MCF 10A (cell line): ENCODE measurements at regions not wholly inside any gene's neighbourhood (a gene's known extent, or its start where the extent isn't known, plus 50 kb on each side); places are given as distances from the start of the nearest gene placed in this dataset.

Experiments
- BruUV-seq: library from RNA; stranded (reverse); fragments of 400-500 nt; replicated peaks from 2 replicates; lab custom pipeline; 2021; lab: Mats Ljungman, UMichigan
- CTCF ChIA-PET: fragments of 300-600 bp; sonication (Branson Sonifier 250); formaldehyde crosslinking; extraction: SDS; loops from one replicate; lab custom pipeline; 2021; ENCODE audit warnings: antibody characterized with exemption, inconsistent platforms; lab: Yijun Ruan, JAX
- POLR2A ChIA-PET: fragments of 300-600, 350-650 bp; sonication (Branson Sonifier 250); formaldehyde crosslinking; extraction: SDS; loops from one replicate; lab custom pipeline; 2020; ENCODE audit warnings: antibody characterized with exemption, inconsistent platforms; lab: Yijun Ruan, JAX
- DNase-seq: peaks from one replicate; pipeline ENCODE4 v3.0.0-alpha.2; 2018; ENCODE audit not compliant: unreplicated experiment
- H3K27ac Mint-ChIP-seq: one replicate; pipeline ENCODE4 v1.8.0; 2022; ENCODE audit warnings: mild to moderate bottlenecking, low read depth, mixed read lengths; ENCODE audit not compliant: unreplicated experiment
- H3K27me3 Mint-ChIP-seq: one replicate; pipeline ENCODE4 v1.8.0; 2022; ENCODE audit warnings: mixed read lengths; ENCODE audit not compliant: insufficient read depth, unreplicated experiment
- H3K36me3 Mint-ChIP-seq: one replicate; pipeline ENCODE4 v1.8.0; 2022; ENCODE audit warnings: mild to moderate bottlenecking, moderate library complexity, mixed read lengths; ENCODE audit not compliant: insufficient read depth, unreplicated experiment
- H3K4me1 Mint-ChIP-seq: one replicate; pipeline ENCODE4 v1.8.0; 2022; ENCODE audit warnings: mixed read lengths; ENCODE audit not compliant: insufficient read depth, unreplicated experiment
- H3K4me3 Mint-ChIP-seq: one replicate; pipeline ENCODE4 v1.8.0; 2022; ENCODE audit warnings: mild to moderate bottlenecking, moderate library complexity, mixed read lengths; ENCODE audit not compliant: unreplicated experiment
- H3K9me3 Mint-ChIP-seq: one replicate; pipeline ENCODE4 v1.8.0; 2022; ENCODE audit warnings: mixed read lengths; ENCODE audit not compliant: unreplicated experiment
- CTCF ChIP-seq: fragments of 200-600 bp; IDR thresholded peaks from one replicate; pipeline ENCODE4 v1.8.0; 2022; ENCODE audit warnings: antibody characterized with exemption, mild to moderate bottlenecking; ENCODE audit not compliant: unreplicated experiment
- intact Hi-C: fragments of 100-400 bp; cut with micrococcal nuclease; formaldehyde crosslinking; loops from 2 replicates; pipeline ENCODE4 v1.14.1; 2022

- Mint-ChIP-seq H3K4me3 (no peak overlapping the region), H3K4me1 (no peaks in the 10 kb centered on the region), H3K9me3 (no peaks in the 10 kb centered on the region), H3K27me3 (no peaks in the 10 kb centered on the region), H3K27ac (no peak overlapping the region), H3K36me3 (no peaks in the 10 kb centered on the region)
- intact Hi-C loops = no loop called here
- DNase-seq = no peak
- CTCF ChIA-PET = interaction anchor here (1.1 kb wide), 1 partner anchor 111 kb away, joined by 3 read pairs; no protein-coding TSS in a partner anchor
- POLR2A ChIA-PET = interaction anchor here (0.8 kb wide), 1 partner anchor 28 kb away, joined by 3 read pairs; no protein-coding TSS in a partner anchor
- no peak for TF ChIP-seq CTCF
- no TSS peak for BruUV-seq
These were observed 267.8 kb downstream of the CYRIA start for GRCh38 chr2:16397681-16398475.

DNA sequence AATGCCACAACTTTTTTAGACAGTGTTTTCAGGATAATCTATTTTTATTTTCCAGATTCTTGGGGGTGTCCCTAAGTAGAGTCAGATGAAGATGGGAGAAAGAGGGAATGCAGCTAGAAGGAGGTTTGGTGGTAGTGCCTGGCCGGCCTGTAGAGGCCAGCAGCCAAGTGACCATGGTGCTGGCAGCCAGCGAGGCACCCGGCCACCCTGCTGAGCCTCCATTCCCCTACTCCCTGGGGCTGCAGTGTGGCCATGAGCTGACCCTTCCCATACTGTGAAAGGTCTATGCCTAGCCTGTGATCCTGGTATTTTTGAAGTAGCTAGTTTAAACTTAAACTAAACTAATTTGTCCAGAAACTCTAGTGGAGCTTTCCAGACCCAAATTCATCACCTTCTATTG lies 268.6 kb downstream of the CYRIA start:
- Mint-ChIP-seq H3K27ac (no peak overlapping the region), H3K4me3 (no peak overlapping the region), H3K36me3 (no peaks in the 10 kb centered on the region), H3K4me1 (no peaks in the 10 kb centered on the region), H3K27me3 (no peaks in the 10 kb centered on the region), H3K9me3 (no peaks in the 10 kb centered on the region)
- intact Hi-C loops = no loop called here
- DNase-seq = no peak
- POLR2A ChIA-PET = no interaction called here
- no TSS peak for BruUV-seq
- CTCF ChIA-PET = no interaction called here
- no peak for TF ChIP-seq CTCF

DNA sequence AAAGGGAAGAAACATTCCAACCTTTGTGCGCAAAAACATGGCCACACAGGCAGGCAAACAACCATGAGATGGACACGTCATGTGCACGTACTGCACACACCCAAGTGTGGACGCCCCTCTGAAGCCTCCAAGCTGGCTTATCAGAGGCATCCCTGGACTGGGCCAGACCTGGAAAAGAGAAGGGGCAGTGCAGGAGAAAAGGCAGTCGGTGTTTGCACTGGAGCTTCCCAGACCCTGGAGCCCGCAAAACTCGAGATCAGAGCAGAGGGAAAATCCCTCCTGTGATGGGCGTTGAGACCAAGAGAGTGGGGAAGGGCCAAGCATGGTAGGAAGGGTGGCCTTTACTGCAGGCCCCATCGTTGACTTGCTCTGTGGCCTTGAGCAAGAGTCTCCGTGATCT lies 269.5 kb downstream of the CYRIA start:
- no peak for DNase-seq
- BruUV-seq = no TSS peak
- POLR2A ChIA-PET = no interaction called here
- Mint-ChIP-seq H3K36me3 (no peaks in the 10 kb centered on the region), H3K27ac (no peak overlapping the region), H3K4me3 (no peak overlapping the region), H3K4me1 (no peaks in the 10 kb centered on the region), H3K9me3 (no peaks in the 10 kb centered on the region), H3K27me3 (no peaks in the 10 kb centered on the region)
- no peak for TF ChIP-seq CTCF
- CTCF ChIA-PET = no interaction called here
- intact Hi-C loops = no loop called here

DNA sequence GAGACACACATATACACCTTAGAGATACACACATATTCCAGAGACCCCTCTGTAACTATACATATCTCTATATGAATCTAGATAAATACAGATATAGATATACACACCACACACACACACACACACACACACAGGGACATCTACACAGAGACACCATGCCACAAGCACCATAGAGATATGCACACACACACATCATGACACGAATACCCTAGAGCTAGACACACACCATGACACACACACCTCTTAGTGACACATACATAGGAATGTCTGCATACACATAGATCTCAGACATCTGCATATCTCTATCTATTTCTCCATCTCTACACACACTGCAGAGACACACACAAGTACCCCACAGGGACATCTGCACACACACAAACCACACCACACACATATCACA lies 270.0 kb downstream of the CYRIA start:
- no peak for DNase-seq
- H3K4me3 Mint-ChIP-seq = no peak overlapping the region
- H3K4me1 Mint-ChIP-seq = no peaks in the 10 kb centered on the region
- H3K27me3 Mint-ChIP-seq = no peaks in the 10 kb centered on the region
- intact Hi-C loops = no loop called here
- H3K27ac Mint-ChIP-seq = no peak overlapping the region
- TF ChIP-seq CTCF = no peak
- no TSS peak for BruUV-seq
- CTCF ChIA-PET = no interaction called here
- no peaks in the 10 kb centered on the region for H3K36me3 Mint-ChIP-seq
- H3K9me3 Mint-ChIP-seq = no peaks in the 10 kb centered on the region
- POLR2A ChIA-PET = no interaction called here
